Erythroblast (primary cell): ENCODE measurements at regions not wholly inside any gene's neighbourhood (a gene's known extent, or its start where the extent isn't known, plus 50 kb on each side); places are given as distances from the start of the nearest gene placed in this dataset.

Experiments used
- DNase-seq, 2 experiments: peaks; one replicate each; lab custom pipeline; 2025; lab: John Stamatoyannopoulos, UW
- GATA1 ChIP-seq: IDR thresholded peaks from 2 replicates; pipeline ENCODE4 v1.6.1; 2011; ENCODE audit warnings: low read depth, mild to moderate bottlenecking, control low read depth, low read length, moderate library complexity
- POLR2A ChIP-seq: IDR thresholded peaks from 2 replicates; pipeline ENCODE4 v1.6.1; 2011; ENCODE audit warnings: mild to moderate bottlenecking, low read length

- TF ChIP-seq POLR2A, result no peak
- no peak for TF ChIP-seq GATA1
- DNase-seq, result no peak
Measured at GRCh38 chr11:91261513-91261912, 963.1 kb upstream of the FAT3 start.

GRCh38 chr11:91258876-91259275 lies 965.7 kb upstream of the FAT3 start:
- no peak for DNase-seq
- TF ChIP-seq GATA1 (no peak), POLR2A (no peak)

- TF ChIP-seq GATA1 (no peak), POLR2A (no peak)
- DNase-seq, result no peak
Measured at GRCh38 chr11:91257667-91258066, 967.0 kb upstream of the FAT3 start.

- TF ChIP-seq GATA1 (no peak), POLR2A (no peak)
- peak; percentile 13 to 49 for DNase-seq
Measured at GRCh38 chr11:91248199-91248807, 976.3 kb upstream of the FAT3 start.

GRCh38 chr11:91247009-91247735 lies 977.4 kb upstream of the FAT3 start:
- DNase-seq, result no peak

GRCh38 chr11:91244912-91245311 lies 979.7 kb upstream of the FAT3 start:
- TF ChIP-seq GATA1, result no peak
- TF ChIP-seq POLR2A, result no peak
- no peak for DNase-seq

More at GRCh38 chr11:91247009-91247735, 977.4 kb upstream of the FAT3 start:
- TF ChIP-seq POLR2A, result no peak
- no peak for TF ChIP-seq GATA1

- no peak for DNase-seq
- TF ChIP-seq GATA1, result no peak
- no peak for TF ChIP-seq POLR2A
Measured at GRCh38 chr11:91243630-91244029, 981.0 kb upstream of the FAT3 start.

- TF ChIP-seq POLR2A, result no peak
- TF ChIP-seq GATA1, result no peak
- DNase-seq, result no peak
Measured at GRCh38 chr11:91243051-91243450, 981.6 kb upstream of the FAT3 start.

- TF ChIP-seq GATA1 (no peak), POLR2A (no peak)
- DNase-seq, result no peak
Measured at GRCh38 chr11:91241226-91241625, 983.4 kb upstream of the FAT3 start.

GRCh38 chr11:91239359-91239758 lies 985.3 kb upstream of the FAT3 start:
- no peak for DNase-seq
- TF ChIP-seq GATA1 (no peak), POLR2A (no peak)

- DNase-seq, result no peak
Measured at GRCh38 chr11:91231226-91231625, 993.4 kb upstream of the FAT3 start.

GRCh38 chr11:91230647-91231046 lies 994.0 kb upstream of the FAT3 start:
- DNase-seq, result no peak
- TF ChIP-seq GATA1, result no peak

More at GRCh38 chr11:91231226-91231625, 993.4 kb upstream of the FAT3 start:
- TF ChIP-seq GATA1 (no peak), POLR2A (no peak)

GRCh38 chr11:91222830-91223229 lies 1000.0 kb upstream of the CHORDC1 start:
- TF ChIP-seq POLR2A (no peak), GATA1 (no peak)
- no peak for DNase-seq

- TF ChIP-seq GATA1 (no peak), POLR2A (no peak)
- DNase-seq, result no peak
Measured at GRCh38 chr11:91220476-91221202, 997.8 kb upstream of the CHORDC1 start.
